ENCODE measurements at regions not wholly inside any gene's neighbourhood (a gene's known extent, or its start where the extent isn't known, plus 50 kb on each side); places are given as distances from the start of the nearest gene placed in this dataset.

- TF ChIP-seq CTCF (IDR thresholded peaks at IDR 0.05): no peak
- no peak for TF ChIP-seq POLR2A (IDR thresholded peaks at IDR 0.05)
Measured at GRCh38 chr21:35724156-35724555, 336.2 kb downstream of the SETD4 start.

Measured in adrenal gland (tissue), 5 donors.